ENCODE measurements at regions not wholly inside any gene's neighbourhood (a gene's known extent, or its start where the extent isn't known, plus 50 kb on each side); places are given as distances from the start of the nearest gene placed in this dataset.

DNA sequence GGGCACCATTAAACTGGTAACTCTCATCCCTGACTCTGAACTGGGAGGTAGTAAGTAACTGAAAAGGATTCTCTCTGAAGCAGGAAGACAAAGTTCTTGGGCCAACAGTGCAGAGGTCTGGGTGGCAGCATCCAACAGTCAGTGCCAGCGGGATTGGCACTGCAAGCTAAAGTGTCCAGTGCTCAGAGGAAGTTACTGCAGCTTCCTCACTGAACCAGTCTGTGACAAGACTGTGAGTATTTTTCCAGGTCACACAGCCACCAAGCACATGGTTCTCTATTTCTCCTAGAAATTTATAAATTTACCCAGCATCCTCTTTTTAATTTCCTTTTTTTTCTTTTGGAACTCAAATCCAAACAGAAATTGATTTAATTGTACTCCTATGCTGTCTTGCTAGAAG, 81.6 kb upstream of the FAR2 start:
- TF ChIP-seq, protein P1, sequence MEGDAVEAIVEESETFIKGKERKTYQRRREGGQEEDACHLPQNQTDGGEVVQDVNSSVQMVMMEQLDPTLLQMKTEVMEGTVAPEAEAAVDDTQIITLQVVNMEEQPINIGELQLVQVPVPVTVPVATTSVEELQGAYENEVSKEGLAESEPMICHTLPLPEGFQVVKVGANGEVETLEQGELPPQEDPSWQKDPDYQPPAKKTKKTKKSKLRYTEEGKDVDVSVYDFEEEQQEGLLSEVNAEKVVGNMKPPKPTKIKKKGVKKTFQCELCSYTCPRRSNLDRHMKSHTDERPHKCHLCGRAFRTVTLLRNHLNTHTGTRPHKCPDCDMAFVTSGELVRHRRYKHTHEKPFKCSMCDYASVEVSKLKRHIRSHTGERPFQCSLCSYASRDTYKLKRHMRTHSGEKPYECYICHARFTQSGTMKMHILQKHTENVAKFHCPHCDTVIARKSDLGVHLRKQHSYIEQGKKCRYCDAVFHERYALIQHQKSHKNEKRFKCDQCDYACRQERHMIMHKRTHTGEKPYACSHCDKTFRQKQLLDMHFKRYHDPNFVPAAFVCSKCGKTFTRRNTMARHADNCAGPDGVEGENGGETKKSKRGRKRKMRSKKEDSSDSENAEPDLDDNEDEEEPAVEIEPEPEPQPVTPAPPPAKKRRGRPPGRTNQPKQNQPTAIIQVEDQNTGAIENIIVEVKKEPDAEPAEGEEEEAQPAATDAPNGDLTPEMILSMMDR (IDR thresholded peaks at IDR 0.05) = no peak
- TF ChIP-seq POLR2A (IDR thresholded peaks at IDR 0.05) = no peak

Measured in esophagus squamous epithelium (tissue), 4 donors.